ENCODE measurements at regions not wholly inside any gene's neighbourhood (a gene's known extent, or its start where the extent isn't known, plus 50 kb on each side); places are given as distances from the start of the nearest gene placed in this dataset.

DNA sequence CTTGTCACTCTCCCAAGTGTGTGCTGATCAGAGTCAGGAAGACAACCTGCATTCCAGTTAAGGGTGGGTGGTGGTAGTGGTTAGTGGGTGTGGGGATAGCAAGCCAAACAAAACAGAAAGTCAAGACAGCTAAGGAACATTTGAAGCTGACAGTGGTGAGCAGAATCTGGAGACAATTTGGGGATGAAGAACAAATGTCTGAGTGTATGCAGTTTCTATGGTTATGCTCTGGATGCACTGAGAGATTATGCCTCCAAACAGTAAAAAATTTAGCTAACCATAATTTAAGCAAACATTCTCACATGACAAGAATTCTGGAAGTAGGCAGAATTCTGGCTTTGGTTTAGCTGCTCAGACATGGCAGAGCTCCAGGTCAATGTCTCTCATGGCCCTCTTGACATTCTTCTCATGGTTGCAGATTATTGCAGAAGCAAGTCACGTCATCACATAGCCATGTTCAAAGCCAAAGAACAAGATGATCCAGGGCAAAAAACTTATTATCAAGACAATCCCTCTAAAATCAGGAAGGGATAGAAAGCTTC lies 148.7 kb downstream of the LURAP1L start:
- 25 to 42% methylated on average over 1 of the region's 1 CpG for WGBS, 2 donors
- H3K4me1 ChIP-seq = peaks cover 0 to 12% (median 0%) of the 10 kb centered on the region in 4 donors
- TF ChIP-seq, protein P1, sequence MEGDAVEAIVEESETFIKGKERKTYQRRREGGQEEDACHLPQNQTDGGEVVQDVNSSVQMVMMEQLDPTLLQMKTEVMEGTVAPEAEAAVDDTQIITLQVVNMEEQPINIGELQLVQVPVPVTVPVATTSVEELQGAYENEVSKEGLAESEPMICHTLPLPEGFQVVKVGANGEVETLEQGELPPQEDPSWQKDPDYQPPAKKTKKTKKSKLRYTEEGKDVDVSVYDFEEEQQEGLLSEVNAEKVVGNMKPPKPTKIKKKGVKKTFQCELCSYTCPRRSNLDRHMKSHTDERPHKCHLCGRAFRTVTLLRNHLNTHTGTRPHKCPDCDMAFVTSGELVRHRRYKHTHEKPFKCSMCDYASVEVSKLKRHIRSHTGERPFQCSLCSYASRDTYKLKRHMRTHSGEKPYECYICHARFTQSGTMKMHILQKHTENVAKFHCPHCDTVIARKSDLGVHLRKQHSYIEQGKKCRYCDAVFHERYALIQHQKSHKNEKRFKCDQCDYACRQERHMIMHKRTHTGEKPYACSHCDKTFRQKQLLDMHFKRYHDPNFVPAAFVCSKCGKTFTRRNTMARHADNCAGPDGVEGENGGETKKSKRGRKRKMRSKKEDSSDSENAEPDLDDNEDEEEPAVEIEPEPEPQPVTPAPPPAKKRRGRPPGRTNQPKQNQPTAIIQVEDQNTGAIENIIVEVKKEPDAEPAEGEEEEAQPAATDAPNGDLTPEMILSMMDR (IDR thresholded peaks at IDR 0.05) = no peak
- no peak for TF ChIP-seq POLR2A (IDR thresholded peaks at IDR 0.05)
- peak in 3 of 4 donors; percentile 31 to 86 (median 69) for TF ChIP-seq EP300 (IDR thresholded peaks at IDR 0.05)
- peak in 1 of 2 donors; percentile 34 for TF ChIP-seq POLR2AphosphoS5 (IDR thresholded peaks at IDR 0.05)
- ATAC-seq (ENCODE audit: low FRiP score in 2 of 2) = peak; percentile 74 to 81
- peak in 1 of 2 donors; percentile 45 for DNase-seq
- H3K27me3 ChIP-seq = no peaks in the 10 kb centered on the region
- peak overlapping the region; percentile 23 to 70 (median 64) for H3K27ac ChIP-seq
- H3K4me3 ChIP-seq = no peak overlapping the region
- no peaks in the 10 kb centered on the region for H3K36me3 ChIP-seq
- no peaks in the 10 kb centered on the region for H3K9me3 ChIP-seq

DNA sequence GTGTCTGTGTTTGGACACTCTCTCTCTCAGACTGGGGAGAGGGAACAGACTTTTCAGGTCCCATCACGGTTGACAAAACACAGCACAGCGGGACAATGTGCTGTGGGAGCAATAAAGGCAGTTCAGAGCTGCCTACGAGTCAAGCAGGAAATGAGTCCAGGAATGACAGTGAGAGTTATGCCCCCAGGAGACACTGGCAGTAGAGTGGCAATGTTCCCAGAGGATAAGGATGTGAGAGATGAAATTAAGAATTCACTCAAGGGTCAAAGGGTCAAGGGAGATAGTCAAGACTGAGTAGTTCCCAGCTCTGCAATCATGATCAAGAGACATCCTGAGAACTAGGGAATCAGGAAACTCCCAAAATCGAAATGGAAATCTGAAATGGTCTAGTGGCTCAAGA lies 156.1 kb downstream of the LURAP1L start:
- H3K4me1 ChIP-seq = no peaks in the 10 kb centered on the region
- no peak overlapping the region for H3K4me3 ChIP-seq
- TF ChIP-seq, protein P1 (IDR thresholded peaks at IDR 0.05) = no peak
- TF ChIP-seq EP300 (IDR thresholded peaks at IDR 0.05) = no peak
- TF ChIP-seq POLR2A (IDR thresholded peaks at IDR 0.05) = no peak
- TF ChIP-seq POLR2AphosphoS5 (IDR thresholded peaks at IDR 0.05) = no peak
- no peaks in the 10 kb centered on the region for H3K9me3 ChIP-seq
- H3K36me3 ChIP-seq = no peaks in the 10 kb centered on the region
- no peak for ATAC-seq (ENCODE audit: low FRiP score in 2 of 2)
- H3K27ac ChIP-seq = no peak overlapping the region
- 64 to 65% methylated on average over 4 of the region's 4 CpGs for WGBS, 2 donors
- DNase-seq = no peak
- H3K27me3 ChIP-seq = no peaks in the 10 kb centered on the region

DNA sequence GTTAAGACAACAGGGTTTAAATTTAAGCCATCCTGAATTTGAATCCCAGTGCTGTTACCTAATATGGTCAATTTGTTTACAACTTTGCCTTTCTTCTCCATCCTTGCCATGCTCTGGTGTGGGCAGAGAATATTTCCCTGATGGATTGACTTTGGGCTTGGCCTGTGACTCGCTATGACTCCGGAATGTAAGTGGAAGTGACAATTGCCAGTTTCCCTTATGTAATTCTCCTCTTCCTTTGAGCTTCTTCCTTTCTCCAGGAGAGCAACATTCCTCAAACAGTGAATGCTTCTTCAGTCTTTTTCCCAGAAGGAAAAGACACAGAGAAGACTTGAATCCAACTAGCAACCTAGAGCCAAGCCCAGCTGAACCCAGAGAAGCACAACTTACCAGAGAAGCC lies 159.1 kb downstream of the LURAP1L start:
- H3K27ac ChIP-seq = no peak overlapping the region
- H3K36me3 ChIP-seq = no peaks in the 10 kb centered on the region
- no peaks in the 10 kb centered on the region for H3K9me3 ChIP-seq
- no peak for ATAC-seq (ENCODE audit: low FRiP score in 2 of 2)
- H3K27me3 ChIP-seq = no peaks in the 10 kb centered on the region
- TF ChIP-seq POLR2A (IDR thresholded peaks at IDR 0.05) = no peak
- TF ChIP-seq POLR2AphosphoS5 (IDR thresholded peaks at IDR 0.05) = no peak
- no peak for TF ChIP-seq EP300 (IDR thresholded peaks at IDR 0.05)
- TF ChIP-seq, protein P1 (IDR thresholded peaks at IDR 0.05) = no peak
- H3K4me3 ChIP-seq = no peak overlapping the region
- DNase-seq = no peak
- 49 to 59% methylated on average over 2 of the region's 2 CpGs for WGBS, 2 donors
- no peaks in the 10 kb centered on the region for H3K4me1 ChIP-seq

DNA sequence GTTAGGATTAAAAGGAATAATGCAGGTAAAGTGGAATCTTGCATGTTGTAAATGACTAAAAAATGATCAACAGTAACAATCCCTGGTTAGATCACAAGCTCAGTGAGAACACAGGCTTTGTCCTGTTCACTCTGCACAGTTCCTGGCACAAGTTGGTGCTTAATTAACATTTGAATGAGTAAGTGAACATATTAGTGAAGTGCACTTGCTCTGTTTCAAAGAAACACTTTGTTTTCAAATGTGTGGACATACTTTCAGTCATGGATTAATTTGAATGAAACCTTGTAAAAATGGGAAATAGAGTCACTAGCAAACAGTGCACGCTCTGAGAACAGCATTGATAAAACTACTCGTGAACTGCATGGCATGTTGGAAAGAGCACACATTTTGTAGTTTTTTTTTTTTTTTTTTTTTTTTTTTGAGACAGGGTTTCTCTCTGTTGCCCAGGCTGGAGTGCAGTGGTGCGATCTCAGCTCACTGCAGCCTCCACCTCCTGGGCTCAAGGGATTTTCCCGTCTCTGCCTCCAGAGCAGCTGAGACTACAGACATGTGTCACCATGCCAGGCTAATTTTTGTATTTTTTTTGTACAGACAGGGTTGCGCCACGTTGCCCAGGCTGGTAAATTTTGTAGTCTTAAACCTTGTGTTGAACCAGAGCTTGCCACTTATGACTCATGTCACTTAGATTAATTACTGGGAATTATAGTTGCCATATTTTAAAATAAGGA lies 159.9 kb downstream of the LURAP1L start:
- no peaks in the 10 kb centered on the region for H3K9me3 ChIP-seq
- H3K4me3 ChIP-seq = no peak overlapping the region
- no peaks in the 10 kb centered on the region for H3K36me3 ChIP-seq
- no peak for DNase-seq
- ATAC-seq (ENCODE audit: low FRiP score in 2 of 2) = no peak
- no peak overlapping the region for H3K27ac ChIP-seq
- WGBS, 2 donors = 89 to 90% methylated on average over 6 of the region's 6 CpGs
- H3K27me3 ChIP-seq = no peaks in the 10 kb centered on the region
- no peaks in the 10 kb centered on the region for H3K4me1 ChIP-seq
- TF ChIP-seq EP300 (IDR thresholded peaks at IDR 0.05) (no peak), POLR2AphosphoS5 (IDR thresholded peaks at IDR 0.05) (no peak), POLR2A (IDR thresholded peaks at IDR 0.05) (no peak)
- TF ChIP-seq, protein P1 (IDR thresholded peaks at IDR 0.05) = no peak

Measured in upper lobe of left lung (tissue), 6 donors.